GDM1 (cell line): ENCODE measurements at regions not wholly inside any gene's neighbourhood (a gene's known extent, or its start where the extent isn't known, plus 50 kb on each side); places are given as distances from the start of the nearest gene placed in this dataset.
"Not testable (repeated sequence)": the region's sequence is repeated elsewhere in the genome, so short reads cannot be mapped to it uniquely, and the experiment has no call there.

Experiments used
- DNase-seq: peaks from one replicate; lab custom pipeline; 2025; lab: John Stamatoyannopoulos, UW

DNA sequence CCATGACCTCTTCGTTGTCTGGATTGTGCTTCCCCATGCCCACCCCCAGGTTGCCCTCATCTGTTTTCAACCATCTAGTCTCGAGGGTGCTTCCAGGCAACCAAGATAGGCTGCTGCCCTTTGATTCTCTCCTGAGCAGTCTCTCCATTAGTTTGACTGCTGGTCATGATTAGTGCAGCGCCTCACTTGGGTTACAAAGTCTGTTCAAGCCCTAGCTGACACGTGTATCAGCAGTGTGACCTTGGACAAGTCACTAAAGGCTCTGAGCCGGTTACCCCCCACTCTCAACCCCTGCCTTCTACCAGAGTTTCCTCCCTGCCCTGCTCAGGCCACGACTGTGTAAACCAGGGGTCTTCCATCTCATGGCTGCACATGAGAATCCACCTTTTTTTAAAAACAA, 185.3 kb upstream of the PWP1 start:
- DNase-seq = no peak

DNA sequence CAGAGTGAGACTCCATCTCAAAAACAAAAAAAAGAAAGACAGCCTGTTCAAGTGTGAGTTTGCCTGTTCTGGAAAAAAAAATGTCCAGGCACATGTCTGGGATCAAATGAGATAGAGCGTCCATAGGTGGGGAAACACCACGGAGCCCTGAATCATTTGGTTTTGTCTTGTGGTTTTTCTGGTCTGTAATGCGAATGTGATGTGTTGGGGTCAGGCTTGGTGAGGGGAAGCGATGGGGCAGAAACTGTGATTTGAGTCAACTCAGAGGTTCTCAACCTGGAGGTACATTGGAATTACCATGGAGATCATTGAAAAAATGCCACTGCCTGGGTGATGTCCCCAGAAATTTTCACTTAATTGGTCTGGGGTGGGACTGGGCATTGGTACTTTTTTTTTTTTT, 183.9 kb upstream of the PWP1 start:
- no peak for DNase-seq

- DNase-seq = no peak
Observed at GRCh38 chr12:107503129-107503855, 182.3 kb upstream of the PWP1 start.

DNA sequence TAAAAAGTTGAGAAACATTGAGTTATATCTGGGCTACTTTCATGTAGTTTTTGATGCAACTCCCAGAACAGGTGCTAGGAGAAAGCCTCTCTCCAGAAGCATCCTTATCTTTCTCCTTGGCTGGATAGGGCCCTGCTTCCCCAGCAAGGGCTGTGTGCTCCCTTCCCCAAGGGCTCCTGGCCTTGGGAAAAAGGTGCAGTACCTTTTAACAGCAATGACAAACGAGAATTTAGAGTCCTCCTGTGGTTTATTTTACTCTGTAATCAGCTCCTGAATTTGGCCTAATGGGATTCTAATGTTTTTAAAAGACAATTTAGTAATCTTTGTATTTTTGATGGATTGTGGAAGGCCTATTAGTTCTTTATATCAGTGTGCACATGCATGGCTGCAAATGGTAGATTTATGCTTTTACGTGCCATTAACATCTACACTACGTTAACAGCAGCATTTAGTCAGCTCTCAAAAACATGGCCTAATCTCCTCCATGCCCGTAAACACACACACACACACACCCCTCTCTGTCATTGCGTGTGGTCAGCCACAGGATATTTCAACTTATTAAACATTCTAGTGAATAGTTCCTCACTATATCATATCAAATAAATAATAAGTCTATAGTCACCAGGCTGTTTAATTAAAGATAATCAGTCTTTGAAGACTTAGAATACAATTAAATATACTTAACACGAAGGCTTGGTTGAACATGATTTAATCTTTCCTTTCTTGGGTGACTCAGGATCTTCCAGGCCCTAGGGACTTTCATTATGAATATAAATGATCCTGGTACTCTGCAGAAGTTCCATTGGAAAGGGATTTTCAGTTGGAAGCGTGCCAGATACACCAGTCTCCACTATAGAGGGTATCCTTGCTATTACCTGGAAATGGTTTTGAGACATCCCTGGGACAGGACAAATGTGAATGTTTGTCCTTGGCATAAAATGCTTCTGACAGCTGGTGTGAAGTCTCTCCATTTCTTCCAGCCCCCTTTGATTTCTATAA, 181.4 kb upstream of the PWP1 start:
- no peak for DNase-seq

DNA sequence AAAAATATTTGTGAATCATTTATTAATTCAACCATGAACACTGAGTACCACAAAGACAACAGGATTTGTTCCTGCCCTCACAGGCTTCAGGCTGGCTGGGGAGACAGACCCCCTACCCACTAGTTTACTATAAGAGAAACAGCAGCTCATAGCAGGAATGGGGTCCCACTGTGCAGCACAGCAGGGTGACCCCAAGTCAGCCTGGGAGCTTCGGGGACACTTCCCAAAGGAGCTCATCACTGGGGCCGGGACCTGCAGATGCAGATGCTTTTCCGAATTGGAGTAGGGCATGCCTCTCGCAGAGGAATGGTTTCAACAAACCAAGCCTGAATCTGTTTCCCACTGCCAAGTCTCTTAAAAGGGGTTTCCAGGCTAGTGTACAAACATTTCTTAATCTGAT, 176.2 kb upstream of the PWP1 start:
- DNase-seq = no peak

DNA sequence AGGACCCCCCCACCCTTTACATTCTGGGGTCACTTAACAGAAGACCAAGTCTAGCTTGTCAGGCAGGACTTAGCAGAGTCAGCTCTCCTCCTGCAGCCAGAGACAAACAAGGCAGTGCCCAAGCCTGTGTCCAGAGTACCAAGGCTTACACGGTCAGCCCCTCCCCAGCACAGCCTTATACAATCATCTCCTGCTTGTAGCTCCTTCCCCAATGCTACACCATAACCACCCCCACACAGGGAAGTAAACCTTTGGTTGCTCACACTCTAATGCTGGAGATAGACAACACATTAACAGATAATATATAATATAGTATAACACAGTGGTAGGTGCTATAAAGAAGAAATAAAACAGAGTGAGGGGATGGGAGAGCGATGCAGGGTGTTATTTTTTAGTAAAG, 175.4 kb upstream of the PWP1 start:
- no peak for DNase-seq

DNA sequence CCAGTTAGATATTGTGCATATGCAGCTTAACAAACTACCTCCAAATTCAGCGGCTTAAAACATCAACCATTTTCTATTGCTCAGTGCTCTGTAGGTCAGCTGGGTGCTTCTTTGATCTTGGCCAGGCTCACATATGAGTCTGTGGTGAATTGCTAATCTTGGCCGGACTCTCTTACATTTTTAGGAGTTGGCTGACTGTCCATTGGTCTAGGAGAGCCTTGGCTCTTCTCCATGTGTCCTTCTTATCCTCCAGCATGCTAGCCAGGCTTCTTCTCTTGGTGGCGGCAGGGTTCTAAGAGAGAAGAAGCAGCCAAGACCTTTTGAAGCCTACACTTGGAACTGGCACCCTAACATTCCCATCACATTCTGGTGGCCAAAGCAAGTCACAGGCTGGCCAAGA, 174.3 kb upstream of the PWP1 start:
- DNase-seq = no peak

- DNase-seq = no peak
Observed at GRCh38 chr12:107512391-107512790, 173.2 kb upstream of the PWP1 start.

- DNase-seq = no peak
Observed at GRCh38 chr12:107513184-107513583, 172.4 kb upstream of the PWP1 start.

GRCh38 chr12:107513636-107514400, 171.8 kb upstream of the PWP1 start:
- no peak for DNase-seq

GRCh38 chr12:107514887-107515445, 170.6 kb upstream of the PWP1 start:
- DNase-seq = no peak

DNA sequence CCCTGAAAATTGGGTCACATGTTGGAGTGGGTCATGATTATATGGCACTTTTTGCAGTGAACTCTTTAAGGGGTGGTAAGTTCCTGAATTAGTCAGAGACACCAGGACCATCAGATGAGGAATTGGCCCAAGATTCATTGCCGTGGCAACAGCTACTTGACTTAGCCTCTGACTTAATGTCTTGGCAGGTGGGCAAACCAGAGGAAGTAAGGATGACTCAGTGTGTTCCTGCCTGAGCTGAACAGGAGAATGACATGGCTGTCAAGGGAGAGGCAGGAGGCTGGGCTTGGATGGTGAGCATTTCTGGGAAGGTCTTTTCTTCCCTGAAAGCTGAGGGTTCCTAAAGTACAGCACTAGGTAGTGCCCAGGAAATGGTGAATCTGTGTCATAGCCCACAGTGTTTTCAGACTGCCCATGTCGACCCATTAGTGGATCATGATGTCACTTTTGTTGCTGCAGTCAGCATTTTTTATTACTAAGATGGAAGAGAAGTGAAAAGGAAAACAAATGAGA, 170.1 kb upstream of the PWP1 start:
- DNase-seq = no peak

- DNase-seq = not testable (repeated sequence)
Observed at GRCh38 chr12:107517816-107518215, 167.8 kb upstream of the PWP1 start.

DNA sequence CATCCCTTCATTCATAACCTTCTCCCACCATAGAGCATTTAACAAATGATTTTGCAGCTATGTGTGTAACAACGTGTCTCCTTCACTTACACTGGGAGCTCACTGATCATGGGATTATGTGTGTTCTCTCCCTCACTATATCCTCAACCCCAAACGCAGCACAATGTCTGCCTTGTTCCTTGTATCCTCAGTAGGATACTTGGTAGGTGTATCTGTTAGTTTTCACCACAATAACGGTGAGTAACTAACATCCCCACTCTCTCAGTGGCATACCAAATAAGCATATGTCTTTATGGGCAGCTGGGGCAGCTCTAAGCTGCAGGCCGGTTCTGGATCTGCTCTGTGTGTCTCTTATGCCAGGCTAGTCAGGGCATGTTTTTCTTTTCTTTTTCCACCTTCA, 166.7 kb upstream of the PWP1 start:
- no peak for DNase-seq

- no peak for DNase-seq
Observed at GRCh38 chr12:107519906-107520859, 165.4 kb upstream of the PWP1 start.

DNA sequence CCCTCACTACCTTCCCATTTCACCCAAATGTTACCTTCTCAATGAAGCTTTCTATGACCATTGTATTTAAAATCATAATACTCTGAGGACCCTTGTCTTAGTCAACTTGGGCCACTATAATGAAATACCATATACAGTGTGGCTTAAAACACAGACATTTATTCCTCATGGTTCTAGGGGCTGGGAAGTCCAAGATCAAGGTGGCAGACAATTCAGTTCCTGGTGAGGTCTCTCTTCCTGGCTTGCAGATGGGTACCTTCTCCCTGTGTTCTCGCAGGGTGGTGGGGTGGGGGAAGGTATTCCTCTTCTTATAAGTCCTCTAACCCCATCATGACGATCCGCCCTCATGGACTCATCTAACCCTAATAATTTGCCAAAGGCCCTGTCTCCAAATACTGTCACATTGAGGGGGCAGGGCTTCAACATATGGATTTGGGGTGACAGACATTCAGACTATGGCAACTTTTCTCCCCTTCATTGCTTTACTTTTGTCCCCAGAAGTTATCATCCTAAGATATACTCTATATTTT, 163.7 kb upstream of the PWP1 start:
- no peak for DNase-seq

DNA sequence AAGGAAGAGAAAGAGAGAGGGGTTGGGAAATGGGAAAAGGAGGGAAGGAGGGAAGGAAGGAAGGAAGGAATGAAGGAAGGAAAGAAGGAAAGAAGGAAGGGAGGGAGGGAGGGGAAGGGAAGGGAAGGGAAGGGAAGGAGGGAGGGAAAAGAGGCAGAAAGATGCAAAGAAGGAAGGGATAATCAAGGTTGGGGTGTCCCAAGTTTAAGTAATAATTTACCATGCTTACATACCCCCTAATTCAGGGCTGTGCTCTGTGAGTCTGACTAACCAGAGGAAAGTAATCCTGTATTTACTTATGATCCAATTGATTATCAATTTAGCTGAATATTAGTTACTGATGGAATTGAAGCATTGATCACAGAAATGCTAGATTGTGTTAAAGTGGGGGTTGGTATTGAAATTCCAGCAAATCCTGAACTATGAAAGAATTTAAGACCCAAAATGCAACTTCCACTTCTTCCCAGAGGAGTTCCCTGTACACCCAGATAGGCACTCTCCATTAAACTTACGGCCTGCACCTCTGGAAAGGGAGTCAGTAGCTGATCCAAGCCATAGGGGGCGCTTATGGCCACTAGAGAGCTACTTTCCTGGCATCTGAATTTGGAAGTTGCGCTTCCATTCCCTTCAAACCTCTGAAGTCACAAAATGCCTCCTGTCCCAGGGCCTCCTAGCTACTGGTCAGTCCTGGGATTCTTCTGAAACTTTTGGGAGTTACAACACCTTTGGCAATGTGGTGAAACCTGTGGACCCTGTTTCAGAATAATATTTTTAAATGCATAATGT, 162.7 kb upstream of the PWP1 start:
- no peak for DNase-seq

- no peak for DNase-seq
Observed at GRCh38 chr12:107523775-107524535, 161.6 kb upstream of the PWP1 start.
